IPS-NIHi7 (cell line): ENCODE measurements at regions not wholly inside any gene's neighbourhood (a gene's known extent, or its start where the extent isn't known, plus 50 kb on each side); places are given as distances from the start of the nearest gene placed in this dataset.

Experiments
- DNase-seq: peaks from one replicate; pipeline ENCODE4 v3.0.0; 2012; ENCODE audit warnings: mixed read lengths; ENCODE audit errors: extremely low spot score

DNA sequence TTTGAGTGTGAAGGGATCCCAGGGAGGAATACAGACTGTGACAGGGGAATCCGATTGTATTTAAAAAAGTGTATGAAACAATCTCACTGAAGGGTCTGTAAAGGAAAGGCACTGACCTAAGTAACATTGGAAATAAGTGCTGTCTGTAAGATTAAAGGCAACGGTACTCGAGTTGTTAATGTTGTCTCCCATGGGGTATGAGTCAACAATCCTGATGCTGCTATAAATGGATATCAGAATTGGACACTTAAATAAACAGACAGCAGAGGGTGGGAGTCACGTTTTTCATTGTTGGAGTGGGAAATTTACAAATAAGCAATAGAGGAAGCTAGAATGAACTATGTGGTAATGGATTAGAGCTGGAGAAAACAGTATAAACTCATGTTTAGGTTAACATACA is 452.4 kb upstream of the RGPD4 start:
- DNase-seq: no peak

DNA sequence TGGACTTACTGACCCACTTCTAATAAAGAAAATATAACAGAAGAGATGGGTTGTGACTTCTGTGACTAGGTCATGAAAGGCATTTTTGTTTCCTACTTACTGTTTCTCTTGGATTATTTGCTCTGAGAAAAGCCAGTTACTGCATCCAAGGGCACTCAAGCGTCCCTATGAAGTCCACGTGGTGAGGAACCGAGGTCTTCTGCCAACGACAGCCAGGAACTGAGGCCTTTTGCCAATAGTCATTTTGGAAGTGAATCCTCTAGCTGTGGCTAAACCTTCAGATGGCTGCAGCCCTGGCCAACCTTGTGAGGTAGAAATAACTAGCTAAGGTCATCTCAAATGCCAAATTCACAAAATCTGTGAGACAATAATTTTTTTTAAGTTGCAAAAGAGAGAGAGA is 449.8 kb upstream of the RGPD4 start:
- no peak for DNase-seq

DNA sequence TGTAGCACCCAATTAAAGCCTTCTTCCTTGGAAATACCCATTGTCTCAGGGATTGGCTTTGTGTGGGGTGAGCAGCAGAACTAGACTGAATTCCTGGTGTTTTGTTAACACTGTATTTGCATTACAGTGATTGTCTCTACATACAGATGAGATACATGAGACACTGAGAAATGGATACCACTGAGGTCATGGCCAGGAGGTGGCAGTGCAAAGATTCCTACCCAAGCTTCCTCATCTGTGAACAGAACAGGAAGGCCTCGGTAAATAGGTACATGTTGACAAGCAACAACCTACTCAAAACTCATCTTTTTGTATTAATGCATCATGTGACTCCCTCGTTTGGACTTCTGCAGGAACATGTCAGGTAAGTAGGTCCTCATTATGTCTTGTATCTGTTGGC is 445.8 kb upstream of the RGPD4 start:
- no peak for DNase-seq

DNA sequence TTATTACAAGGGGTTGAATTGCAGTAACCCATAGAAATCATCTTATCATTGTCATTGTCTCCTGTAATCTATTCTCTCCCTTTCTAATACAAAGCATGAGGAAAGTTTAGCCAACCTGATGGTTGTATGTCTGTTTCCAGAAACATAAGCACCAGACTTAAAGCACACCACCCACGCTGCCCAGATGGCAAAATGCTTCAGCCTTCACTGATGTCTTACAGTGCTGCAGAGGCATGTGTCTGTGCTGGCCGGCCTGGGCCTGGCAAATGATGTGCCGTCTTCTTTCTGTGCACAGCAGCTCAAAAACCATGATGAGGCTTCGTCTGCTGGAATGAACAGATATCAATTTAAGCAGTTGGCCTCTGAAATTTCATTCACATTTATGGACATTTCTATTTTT is 443.0 kb upstream of the RGPD4 start:
- DNase-seq: no peak

DNA sequence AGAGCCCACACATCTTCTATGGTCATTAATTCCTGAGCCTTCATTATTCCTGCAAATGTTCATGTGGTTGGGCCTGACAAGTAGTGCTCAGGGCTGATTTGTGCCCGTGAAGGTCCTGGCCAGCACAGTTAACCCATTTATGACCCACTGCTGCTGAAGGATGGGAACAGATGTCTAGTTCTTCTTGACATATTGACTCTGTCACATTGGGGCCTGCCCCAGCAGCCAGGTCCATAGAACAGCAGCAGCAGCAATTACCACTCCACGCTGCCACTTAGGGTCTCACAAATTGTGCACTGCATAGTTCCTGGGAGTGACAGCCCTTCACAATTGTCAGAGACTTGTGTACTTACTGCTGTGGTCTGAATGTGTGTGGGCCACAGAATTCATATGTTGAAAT is 442.3 kb upstream of the RGPD4 start:
- DNase-seq: no peak

DNA sequence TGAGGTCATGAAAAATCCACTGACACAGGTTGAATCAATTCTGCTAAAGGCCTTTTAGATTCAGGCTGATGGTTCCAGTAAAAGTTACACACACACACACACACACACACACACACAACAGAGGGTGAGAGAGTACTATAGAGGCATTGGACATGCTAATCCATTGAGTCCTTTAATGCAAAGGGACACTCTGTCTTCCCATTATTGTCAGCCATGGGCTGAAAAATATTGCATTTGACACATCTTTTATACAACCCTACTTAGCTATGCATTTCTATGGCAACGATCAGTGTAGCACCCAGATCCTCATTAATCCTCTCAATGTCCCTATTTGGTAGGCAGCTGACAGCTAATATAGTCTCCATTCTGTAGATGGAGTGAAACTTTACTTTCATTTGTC is 440.8 kb upstream of the RGPD4 start:
- no peak for DNase-seq

DNA sequence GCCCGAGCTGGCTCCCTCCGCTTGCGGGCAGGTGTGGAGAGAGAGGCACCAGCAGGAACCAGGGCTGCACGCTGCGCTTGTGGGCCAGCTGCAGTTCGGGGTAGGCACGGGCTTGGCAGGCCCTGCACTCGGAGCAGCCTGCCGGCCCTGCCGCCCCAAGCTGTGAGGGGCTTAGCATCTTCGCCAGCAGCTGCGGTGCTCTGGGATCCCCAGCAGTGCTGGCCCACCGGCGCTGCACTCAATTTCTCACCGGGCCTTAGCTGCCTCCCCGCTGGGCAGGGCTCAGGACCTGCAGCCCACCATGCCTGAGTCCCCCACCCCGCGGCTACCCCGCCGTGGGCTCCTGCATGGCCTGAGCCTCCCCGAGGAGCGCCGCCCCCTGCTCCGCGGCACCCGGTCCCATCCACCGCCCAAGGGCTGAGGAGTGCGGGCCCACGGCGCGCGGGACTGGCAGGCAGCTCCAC is 434.4 kb upstream of the RGPD4 start:
- no peak for DNase-seq

DNA sequence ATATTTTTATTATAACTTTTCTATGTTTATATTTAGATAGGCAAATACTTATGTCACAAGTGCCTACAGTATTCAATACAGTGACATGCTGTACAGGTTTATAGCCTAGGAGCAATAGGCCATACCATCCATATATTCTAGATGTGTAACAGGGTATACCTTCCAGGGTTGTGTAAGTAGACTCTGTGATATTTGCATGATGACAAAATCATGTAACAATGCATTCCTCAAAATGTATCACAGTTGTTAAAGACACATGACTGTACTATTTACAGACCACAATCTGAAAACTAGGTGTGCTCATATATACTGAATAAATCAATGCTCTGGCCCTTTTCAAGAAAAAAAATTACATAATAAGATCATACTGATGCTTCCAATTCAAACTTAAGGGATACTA is 433.2 kb upstream of the RGPD4 start:
- no peak for DNase-seq

DNA sequence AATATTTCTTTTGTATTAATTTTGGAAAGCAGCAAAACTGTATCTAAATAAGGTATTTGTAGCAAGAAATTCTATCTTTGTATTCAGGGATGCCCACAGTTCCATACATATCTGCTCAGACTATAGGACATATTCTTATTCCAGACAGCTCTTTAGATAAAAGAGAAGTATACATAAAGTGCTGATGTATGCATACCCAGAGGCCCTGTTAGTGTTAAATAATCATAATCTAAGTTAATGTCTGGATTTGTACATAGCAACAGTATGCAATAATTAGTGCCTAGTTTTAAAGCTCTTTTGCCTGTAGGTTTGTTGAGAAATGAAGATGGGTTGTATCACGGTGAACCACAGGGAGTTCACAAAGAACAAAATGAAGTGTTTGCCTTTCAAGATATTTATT is 428.0 kb upstream of the RGPD4 start:
- DNase-seq: no peak

DNA sequence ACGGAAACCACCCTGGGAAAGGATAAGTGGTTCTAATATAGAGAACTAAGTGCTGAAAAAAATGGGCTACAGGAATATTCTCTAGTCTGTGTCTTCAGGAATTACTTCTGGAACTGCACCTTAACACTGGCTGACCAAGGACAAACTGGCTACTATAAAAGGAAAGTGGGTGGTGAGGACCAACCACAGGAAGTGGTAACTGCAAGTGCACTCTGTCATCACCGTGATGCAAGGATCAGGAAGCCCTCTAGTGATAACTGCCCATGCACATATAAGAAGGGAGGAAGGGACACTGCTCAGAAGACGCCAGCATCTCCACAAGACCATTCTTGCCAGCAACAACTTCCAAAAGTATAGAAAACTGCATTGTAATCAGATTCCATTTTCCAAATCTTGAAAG is 424.4 kb upstream of the RGPD4 start:
- no peak for DNase-seq

DNA sequence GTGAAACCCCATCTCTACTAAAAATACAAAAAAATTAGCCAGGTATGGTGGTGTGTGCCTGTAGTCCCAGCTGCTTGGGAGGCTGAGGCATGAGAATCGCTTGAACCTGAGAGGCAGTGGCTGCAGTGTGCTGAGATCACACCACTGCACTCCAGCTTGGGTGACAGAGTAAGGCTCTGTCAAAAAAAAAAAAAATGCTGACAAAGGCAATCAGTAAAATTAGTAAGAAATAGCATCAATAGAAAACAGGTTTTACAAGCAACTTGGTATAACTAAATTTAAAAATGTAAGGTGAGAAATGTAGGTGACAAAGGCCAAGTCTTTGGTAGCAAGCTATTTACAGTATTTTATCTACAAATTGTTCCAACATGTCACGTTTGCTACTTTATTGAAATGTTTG is 421.4 kb upstream of the RGPD4 start:
- no peak for DNase-seq

DNA sequence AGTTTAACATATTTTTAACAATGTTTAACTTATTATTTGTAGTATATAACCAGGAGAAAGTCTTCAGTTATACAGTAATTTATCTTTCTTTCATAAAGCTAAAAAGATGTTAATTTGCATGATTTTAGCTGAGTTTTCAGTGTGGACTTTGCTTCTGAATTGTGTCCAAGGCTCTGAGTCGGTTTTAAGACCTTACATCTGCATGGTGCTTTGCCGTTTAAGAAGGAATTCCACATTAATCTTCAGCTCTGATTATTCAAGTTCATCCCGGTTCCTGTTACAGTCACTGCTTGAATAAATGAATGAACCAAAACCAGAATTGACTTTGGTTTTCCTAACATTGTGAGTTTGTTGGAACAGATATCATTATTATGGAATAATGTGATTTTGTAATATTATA is 419.7 kb upstream of the RGPD4 start:
- DNase-seq: no peak

DNA sequence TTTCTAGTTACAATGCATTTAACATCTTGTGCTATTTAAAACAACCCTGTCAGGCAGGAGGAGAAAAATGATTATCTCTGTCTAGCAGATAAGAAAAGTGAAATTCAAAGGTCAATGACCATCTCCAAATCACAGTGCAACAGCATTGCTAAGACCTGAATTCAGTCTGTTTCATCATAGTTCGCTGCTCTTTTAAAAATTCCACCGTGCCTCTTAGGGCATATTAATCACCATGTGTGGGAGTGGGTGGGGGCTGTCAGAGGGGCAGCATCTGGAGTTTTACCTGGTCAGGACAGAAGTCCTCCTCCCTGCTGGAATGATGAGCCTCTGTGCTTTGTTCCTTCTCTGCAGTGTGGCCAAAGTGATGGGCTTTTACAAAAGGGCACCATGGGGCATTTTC is 418.7 kb upstream of the RGPD4 start:
- no peak for DNase-seq

DNA sequence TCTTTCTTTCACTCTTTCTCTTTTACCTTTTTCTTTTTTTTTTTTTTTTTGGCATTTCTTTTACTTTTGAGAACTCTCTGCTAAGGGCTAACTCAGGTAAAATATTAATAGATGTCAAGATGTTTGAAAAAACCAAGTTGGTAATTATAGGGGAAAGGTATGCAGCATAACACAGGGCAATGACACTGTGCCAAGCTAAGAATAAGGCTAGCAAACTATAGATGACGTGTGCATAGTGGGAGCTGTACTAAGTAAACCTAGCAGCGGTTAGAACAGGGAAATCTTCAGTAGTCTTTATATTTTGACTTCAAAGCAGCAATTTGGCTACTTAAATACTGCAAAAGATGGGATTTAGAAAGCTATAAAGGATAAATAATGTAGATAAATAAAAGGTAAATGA is 415.4 kb upstream of the RGPD4 start:
- no peak for DNase-seq

DNA sequence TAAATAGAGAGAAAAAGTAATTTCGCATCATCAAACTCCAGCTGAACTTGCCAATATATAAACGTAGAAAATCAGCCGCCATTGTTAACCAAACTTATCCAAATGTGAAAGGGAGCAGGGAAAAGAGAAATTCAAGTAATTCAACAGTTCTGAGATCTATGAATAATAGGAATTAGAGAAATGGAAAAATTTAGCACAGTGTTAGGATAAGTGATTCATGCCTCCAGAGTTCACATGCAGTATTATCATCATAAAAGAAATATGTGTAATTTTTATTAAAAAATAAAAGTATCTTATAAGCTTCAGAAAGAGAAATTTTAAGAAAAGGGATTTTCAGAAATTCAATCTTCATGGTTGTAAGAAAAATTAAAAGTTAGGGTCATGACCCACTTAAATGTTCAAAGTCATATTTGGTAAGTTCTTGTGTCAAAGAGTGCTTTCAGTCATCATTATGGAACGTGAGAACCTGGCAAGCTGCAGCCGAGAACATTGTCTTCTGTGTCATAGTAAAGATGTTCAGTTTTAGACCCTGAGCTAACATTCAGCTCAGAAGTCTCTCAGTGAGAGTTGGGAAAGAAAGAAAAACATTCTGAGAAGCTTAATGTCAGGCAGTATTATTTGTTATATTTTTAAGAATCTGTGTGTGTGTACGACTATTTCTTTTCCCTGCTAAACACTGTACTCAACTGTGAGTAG is 414.3 kb upstream of the RGPD4 start:
- DNase-seq: no peak

DNA sequence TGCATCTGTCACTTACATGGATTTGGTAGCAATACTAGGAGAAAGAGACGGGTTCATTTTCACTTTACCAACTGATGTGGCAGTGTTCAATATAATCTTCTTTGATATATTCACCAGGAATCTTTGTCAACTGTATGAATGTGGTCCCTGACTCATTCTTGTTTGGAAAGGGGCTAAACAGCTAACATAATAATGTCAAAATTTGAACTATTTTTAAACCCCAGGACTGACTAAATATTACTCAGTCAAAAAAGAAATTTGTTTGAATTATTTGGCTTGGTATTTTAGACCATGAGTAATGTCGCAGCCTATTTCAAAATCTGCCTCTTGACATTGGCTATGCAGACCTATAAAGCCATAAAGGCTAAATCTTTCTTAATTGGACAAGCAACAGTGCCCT is 413.7 kb upstream of the RGPD4 start:
- no peak for DNase-seq

DNA sequence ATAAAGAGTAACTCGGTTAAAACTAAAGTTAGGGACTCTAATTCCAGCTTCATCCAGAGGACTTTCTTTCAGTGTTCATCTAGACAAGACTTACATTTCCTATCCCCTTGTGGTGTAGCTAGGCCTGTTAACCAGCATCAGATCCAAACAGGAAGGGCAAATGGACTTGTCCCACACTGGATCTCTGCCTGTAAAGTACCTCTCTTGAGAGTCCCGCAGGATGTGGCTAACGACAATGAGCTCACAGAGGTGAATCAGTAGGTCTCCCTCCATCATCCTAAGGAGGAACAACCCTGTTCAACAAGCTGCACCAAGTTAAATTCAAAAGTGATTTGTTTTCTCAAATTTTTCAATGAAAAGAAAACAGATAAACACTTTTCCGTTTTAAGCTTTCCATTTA is 412.3 kb upstream of the RGPD4 start:
- DNase-seq: no peak

DNA sequence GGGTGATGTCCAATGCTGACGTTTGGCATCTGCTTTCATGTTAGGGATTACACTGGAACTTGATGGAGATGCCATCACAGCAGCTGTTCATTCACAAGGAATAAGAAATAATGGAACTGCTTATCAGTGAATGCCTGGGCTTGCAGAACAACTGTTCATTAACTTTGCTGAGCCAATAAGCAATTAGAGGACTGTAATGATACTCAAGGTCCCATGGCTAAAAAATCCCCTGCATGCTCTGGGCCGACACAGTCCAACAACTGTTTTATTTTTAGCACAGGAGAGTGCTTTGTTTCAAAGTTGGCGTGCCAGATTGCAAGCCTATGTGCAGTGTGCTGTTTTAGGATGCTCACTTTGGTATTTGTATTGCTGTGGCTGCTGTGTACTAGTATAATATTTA is 408.0 kb upstream of the RGPD4 start:
- DNase-seq: no peak

DNA sequence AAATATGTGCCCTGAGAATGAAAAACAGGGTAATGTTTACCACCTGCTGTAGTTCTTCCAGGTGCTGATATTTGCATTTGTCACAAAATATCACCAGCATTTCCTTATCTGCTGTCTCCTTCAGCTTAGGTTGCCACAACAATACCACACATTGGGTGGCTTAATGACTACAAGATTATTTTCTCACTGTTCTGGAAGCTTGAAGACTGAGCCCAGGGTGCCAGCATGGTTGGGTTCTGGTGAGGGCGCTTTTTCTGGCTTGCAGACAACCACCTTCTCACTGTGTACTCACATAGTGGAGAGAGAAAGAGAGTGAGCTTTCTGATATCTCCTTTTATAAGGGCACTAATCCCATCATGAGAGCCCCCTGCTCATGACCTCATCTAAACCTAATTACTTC is 407.5 kb upstream of the RGPD4 start:
- no peak for DNase-seq

DNA sequence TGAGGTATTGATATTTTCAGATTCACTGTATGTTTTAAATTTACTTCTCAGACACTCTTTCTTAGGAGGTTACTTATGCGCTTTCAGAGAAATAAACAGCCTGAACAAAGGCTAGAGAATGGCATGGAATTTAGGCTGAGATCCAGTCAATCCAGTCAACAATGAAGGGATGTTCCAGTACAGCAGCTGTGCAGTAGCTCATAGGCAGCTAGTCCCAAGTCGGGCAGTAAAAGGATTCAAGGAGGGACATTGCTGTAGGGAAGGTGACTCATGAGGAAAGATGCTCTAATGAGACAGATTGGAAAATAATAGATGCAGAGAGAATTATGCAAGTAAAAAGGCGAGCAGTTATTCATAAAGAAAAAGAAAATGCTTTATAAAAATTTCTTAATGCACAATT is 397.9 kb upstream of the RGPD4 start:
- DNase-seq: no peak

DNA sequence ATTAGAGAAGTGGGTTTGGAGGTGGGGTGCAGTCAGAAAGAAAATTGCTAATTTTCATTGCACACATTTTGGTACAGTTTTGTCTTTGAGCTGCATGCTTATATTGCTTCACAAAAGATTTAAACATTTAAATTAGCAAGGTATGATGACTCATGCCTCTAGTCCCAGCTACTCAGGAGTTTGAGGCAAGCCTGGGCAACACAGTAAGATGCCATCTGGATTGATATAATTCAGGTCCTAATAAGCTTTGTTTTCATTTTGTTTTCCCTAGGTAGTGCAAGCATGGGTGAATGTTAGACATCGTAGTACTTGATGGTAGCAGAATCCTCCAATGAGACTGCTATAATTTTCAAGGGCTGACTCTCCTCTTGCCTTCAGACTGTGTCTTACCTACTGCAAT is 396.7 kb upstream of the RGPD4 start:
- no peak for DNase-seq

DNA sequence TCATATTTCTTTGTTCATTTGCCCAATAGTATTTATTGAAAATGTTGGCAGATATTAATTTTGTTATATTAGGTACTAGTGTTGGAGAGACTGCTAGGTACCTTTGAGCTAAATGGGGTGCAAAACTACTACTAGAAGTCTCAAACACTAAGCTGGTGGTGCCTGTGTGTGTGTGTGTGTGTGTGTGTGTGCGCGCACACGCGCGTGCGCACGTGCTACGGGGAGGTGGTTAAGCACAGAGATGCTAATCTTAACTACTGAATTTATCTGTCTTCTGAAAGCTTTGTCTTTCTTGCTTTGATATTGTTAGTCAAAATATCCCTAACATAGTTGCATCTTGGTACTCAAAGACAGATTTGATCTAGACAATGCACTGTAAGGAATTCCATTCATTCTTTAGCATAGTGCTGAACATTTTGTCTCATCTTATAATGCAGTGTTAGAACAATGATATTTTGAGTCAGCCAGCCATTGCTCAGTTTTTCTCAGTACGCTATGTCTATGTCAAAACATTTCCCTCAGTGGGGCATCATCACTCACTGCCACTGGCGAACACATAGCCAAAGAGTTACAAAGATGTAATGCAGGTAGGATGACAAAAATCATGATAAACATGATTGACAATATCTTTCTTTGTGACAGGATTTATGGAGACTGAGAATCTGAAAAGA is 396.0 kb upstream of the RGPD4 start:
- DNase-seq: no peak

DNA sequence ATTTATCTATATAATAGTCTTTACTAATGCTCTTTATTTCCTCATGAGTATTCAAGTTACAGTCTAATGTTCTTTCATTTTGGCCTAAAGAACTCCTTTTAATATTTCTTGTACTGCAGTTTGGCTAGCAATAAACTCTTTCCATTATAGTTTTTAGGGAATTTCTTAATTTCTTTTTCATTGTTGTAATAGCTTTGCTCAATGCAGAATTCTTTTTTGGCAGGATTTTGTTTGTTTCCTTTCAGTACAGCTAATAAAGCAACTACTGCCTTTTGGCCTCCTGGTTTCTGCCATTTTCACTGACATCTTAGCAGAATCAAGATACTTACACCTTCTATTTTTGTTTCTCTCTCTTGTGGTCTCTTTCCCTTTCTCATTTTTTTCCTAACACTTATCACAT is 390.4 kb upstream of the RGPD4 start:
- DNase-seq: no peak

DNA sequence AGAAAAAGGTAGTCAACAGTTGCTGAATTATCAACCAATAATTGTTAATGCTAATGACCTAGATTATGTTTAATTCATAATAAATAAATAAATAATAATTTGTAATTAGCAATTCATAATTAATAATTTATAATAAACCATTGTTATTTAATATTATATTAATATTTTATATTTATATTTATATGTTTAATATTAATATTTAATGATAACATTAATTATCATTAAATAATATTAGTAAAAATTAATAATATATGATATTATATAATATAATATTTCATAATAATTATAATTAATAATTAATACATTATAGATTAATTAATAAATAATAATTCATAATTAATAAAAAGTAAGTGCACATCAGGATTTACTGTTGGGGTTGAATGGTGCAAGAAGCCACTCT is 389.4 kb upstream of the RGPD4 start:
- DNase-seq: no peak
